ENCODE measurements at regions not wholly inside any gene's neighbourhood (a gene's known extent, or its start where the extent isn't known, plus 50 kb on each side); places are given as distances from the start of the nearest gene placed in this dataset.

GRCh38 chr5:167785901-167786300 is 505.5 kb upstream of the WWC1 start:
- TF ChIP-seq CTCF (conservative IDR thresholded peaks at IDR 0.05; ENCODE audit: low read length) (no peak), EZH2phosphoT487 (IDR thresholded peaks at IDR 0.05; ENCODE audit: borderline replicate concordance, low read depth, low read length) (no peak)
